Erythroblast (primary cell): ENCODE measurements at regions not wholly inside any gene's neighbourhood (a gene's known extent, or its start where the extent isn't known, plus 50 kb on each side); places are given as distances from the start of the nearest gene placed in this dataset.

Experiments used
- DNase-seq, 2 experiments: peaks; one replicate each; lab custom pipeline; 2025; lab: John Stamatoyannopoulos, UW
- GATA1 ChIP-seq: IDR thresholded peaks from 2 replicates; pipeline ENCODE4 v1.6.1; 2011; ENCODE audit warnings: low read depth, mild to moderate bottlenecking, control low read depth, low read length, moderate library complexity
- POLR2A ChIP-seq: IDR thresholded peaks from 2 replicates; pipeline ENCODE4 v1.6.1; 2011; ENCODE audit warnings: mild to moderate bottlenecking, low read length

- TF ChIP-seq POLR2A: no peak
- TF ChIP-seq GATA1: no peak
These were observed 381.2 kb downstream of the KIF4B start for GRCh38 chr5:155394727-155395126.

GRCh38 chr5:155402927-155403640 lies 389.5 kb downstream of the KIF4B start:
- DNase-seq: no peak
- TF ChIP-seq POLR2A: no peak
- TF ChIP-seq GATA1: no peak

More at GRCh38 chr5:155394727-155395126, 381.2 kb downstream of the KIF4B start:
- DNase-seq: no peak

GRCh38 chr5:155406815-155407214 lies 393.3 kb downstream of the KIF4B start:
- TF ChIP-seq POLR2A: no peak
- no peak for TF ChIP-seq GATA1
- no peak for DNase-seq

- DNase-seq: no peak
- TF ChIP-seq GATA1 (no peak), POLR2A (no peak)
These were observed 394.9 kb downstream of the KIF4B start for GRCh38 chr5:155408465-155408864.

GRCh38 chr5:155416765-155417164 lies 403.2 kb downstream of the KIF4B start:
- no peak for DNase-seq
- TF ChIP-seq GATA1: no peak
- TF ChIP-seq POLR2A: no peak

- DNase-seq: no peak
- TF ChIP-seq POLR2A: no peak
- TF ChIP-seq GATA1: no peak
These were observed 405.5 kb downstream of the KIF4B start for GRCh38 chr5:155418960-155419579.

- TF ChIP-seq GATA1 (no peak), POLR2A (no peak)
- no peak for DNase-seq
These were observed 416.6 kb downstream of the KIF4B start for GRCh38 chr5:155430192-155430591.

- no peak for DNase-seq
- no peak for TF ChIP-seq POLR2A
- no peak for TF ChIP-seq GATA1
These were observed 420.7 kb downstream of the KIF4B start for GRCh38 chr5:155434267-155434666.

GRCh38 chr5:155434681-155435080 lies 421.1 kb downstream of the KIF4B start:
- no peak for TF ChIP-seq GATA1
- TF ChIP-seq POLR2A: no peak
- no peak for DNase-seq

- no peak for TF ChIP-seq GATA1
- no peak for TF ChIP-seq POLR2A
- no peak for DNase-seq
These were observed 428.3 kb downstream of the KIF4B start for GRCh38 chr5:155441849-155442248.

GRCh38 chr5:155451106-155451505 lies 437.6 kb downstream of the KIF4B start:
- TF ChIP-seq POLR2A (no peak), GATA1 (no peak)
- DNase-seq: no peak

GRCh38 chr5:155455791-155456514 lies 442.4 kb downstream of the KIF4B start:
- no peak for DNase-seq
- no peak for TF ChIP-seq GATA1
- no peak for TF ChIP-seq POLR2A

- TF ChIP-seq GATA1: no peak
- no peak for TF ChIP-seq POLR2A
These were observed 446.4 kb downstream of the KIF4B start for GRCh38 chr5:155459889-155460500.

GRCh38 chr5:155460501-155460931 lies 447.0 kb downstream of the KIF4B start:
- no peak for DNase-seq
- TF ChIP-seq GATA1: no peak
- no peak for TF ChIP-seq POLR2A

More at GRCh38 chr5:155459889-155460500, 446.4 kb downstream of the KIF4B start:
- no peak for DNase-seq

- no peak for DNase-seq
- TF ChIP-seq POLR2A (no peak), GATA1 (no peak)
These were observed 447.7 kb downstream of the KIF4B start for GRCh38 chr5:155461304-155461703.
